K562 (cell line): ENCODE measurements at regions not wholly inside any gene's neighbourhood (a gene's known extent, or its start where the extent isn't known, plus 50 kb on each side); places are given as distances from the start of the nearest gene placed in this dataset.

ENCODE experiments used
- ATAC-seq: fragments of 200-7000 bp; cut with Tn5 transposase; 3 replicates; pipeline ENCODE4 v1.9.1; 2020; ENCODE audit warnings: moderate library complexity
- BruUV-seq: library from RNA; stranded (reverse); fragments of 400-500 nt; replicated peaks from 2 replicates; lab custom pipeline; 2021; lab: Mats Ljungman, UMichigan
- CTCF ChIA-PET: fragments of 300-600 bp; formaldehyde crosslinking; extraction: SDS; loops from one replicate; lab custom pipeline; 2021; ENCODE audit warnings: low intra/inter-chr PET ratio; lab: Yijun Ruan, JAX
- POLR2A ChIA-PET: fragments of 300-600, 350-650 bp; sonication (Branson Sonifier 250); formaldehyde crosslinking; extraction: SDS; loops from one replicate; lab custom pipeline; 2021; ENCODE audit warnings: antibody characterized with exemption, inconsistent platforms; lab: Yijun Ruan, JAX
- DNase-seq, 4 experiments: peaks; one replicate each; pipeline versions ENCODE4 v3.0.0 to v3.0.0-alpha.2; 2011 to 2018; ENCODE audit warnings: low spot score in 3 of 4, mixed read lengths in 3 of 4; ENCODE audit errors: extremely low read depth in 1 of 4
- FAIRE-seq: peaks from 2 replicates; lab custom pipeline; 2011; peaks lifted over from hg19 to GRCh38; lab: Jason Lieb, UNC
- H2AFZ ChIP-seq: 2 replicates; pipeline ENCODE4 v1.6.0; 2011; ENCODE audit warnings: low read depth, low read length, control low read depth, inconsistent platforms
- H3K27ac ChIP-seq: fragments of 200-600 bp; 3 replicates; pipeline ENCODE4 v1.8.0; 2011; ENCODE audit warnings: low read depth, mild to moderate bottlenecking, control low read depth, inconsistent platforms, low read length, moderate library complexity, mixed read lengths; ENCODE audit errors: extremely low read depth
- H3K27me3 ChIP-seq, 2 experiments: fragments of 300-600 bp in 1 of 2; 2 replicates in 1 of 2; 3 replicates in 1 of 2; pipeline versions ENCODE4 v1.6.0 to v1.8.0; 2011; ENCODE audit warnings: inconsistent platforms in 2 of 2, low read length in 2 of 2, mild to moderate bottlenecking in 1 of 2, mixed read lengths in 1 of 2, moderate library complexity in 1 of 2; ENCODE audit not compliant: control insufficient read depth in 2 of 2, insufficient read depth in 2 of 2
- H3K36me3 ChIP-seq: fragments of 300-600 bp; 3 replicates; pipeline ENCODE4 v1.8.0; 2011; ENCODE audit warnings: mild to moderate bottlenecking, low read length, inconsistent platforms; ENCODE audit not compliant: control insufficient read depth, insufficient read depth
- H3K4me1 ChIP-seq, 2 experiments: fragments of 200-600 bp in 1 of 2; replicated peaks in 1 of 2; 2 replicates in 1 of 2; 3 replicates in 1 of 2; pipeline versions ENCODE4 v1.5.1 to v1.8.0; 2011; ENCODE audit warnings: inconsistent platforms in 2 of 2, low read length in 2 of 2, mild to moderate bottlenecking in 1 of 2, mixed read lengths in 1 of 2, moderate library complexity in 1 of 2; ENCODE audit not compliant: control insufficient read depth in 2 of 2, insufficient read depth in 2 of 2
- H3K4me2 ChIP-seq: 2 replicates; pipeline ENCODE4 v1.6.1; 2011; ENCODE audit warnings: low read length, control low read depth, inconsistent platforms, mixed read lengths; ENCODE audit not compliant: insufficient read depth
- H3K4me3 ChIP-seq: fragments of 200-600 bp; sonication (generic), shearing (Covaris generic); 2 replicates; pipeline ENCODE4 v1.5.1; 2016; ENCODE audit warnings: control low read depth, inconsistent platforms
- H3K79me2 ChIP-seq: fragments of 200-600 bp; 3 replicates; pipeline ENCODE4 v1.8.0; 2011; ENCODE audit warnings: low read length, inconsistent platforms; ENCODE audit not compliant: control insufficient read depth, insufficient read depth
- H3K9ac ChIP-seq, 2 experiments: 2 replicates each; pipeline versions ENCODE4 v1.6.0 to v1.6.1; 2011; ENCODE audit warnings: low read depth in 2 of 2, low read length in 2 of 2, control low read depth in 1 of 2, inconsistent platforms in 1 of 2, mild to moderate bottlenecking in 1 of 2, mixed read lengths in 1 of 2; ENCODE audit not compliant: insufficient read depth in 1 of 2
- H3K9me1 ChIP-seq: one replicate; pipeline ENCODE4 v1.6.0; 2011; ENCODE audit warnings: inconsistent platforms, mild to moderate bottlenecking, low read length, moderate library complexity; ENCODE audit not compliant: control insufficient read depth, insufficient read depth
- H3K9me3 ChIP-seq: replicated peaks from 2 replicates; pipeline ENCODE4 v1.5.1; 2011; ENCODE audit warnings: low read depth, low read length, inconsistent platforms; ENCODE audit not compliant: control insufficient read depth, insufficient read depth
- H4K20me1 ChIP-seq: replicated peaks from 2 replicates; pipeline ENCODE4 v1.6.1; 2011; ENCODE audit warnings: low read length, inconsistent platforms, mixed read lengths; ENCODE audit not compliant: control insufficient read depth, insufficient read depth
- ARID2 ChIP-seq: fragments of 450-650 bp; IDR thresholded peaks from 2 replicates; pipeline ENCODE4 v1.6.1; 2017; ENCODE audit warnings: antibody characterized with exemption, mild to moderate bottlenecking
- CGGBP1 ChIP-seq: fragments of 250-450 bp; sonication (Bioruptor Pico); IDR thresholded peaks from 2 replicates; pipeline ENCODE4 v1.9.0; 2021; ENCODE audit warnings: mild to moderate bottlenecking
- CSDE1 ChIP-seq, 2 experiments: fragments of 450-650 bp; IDR thresholded peaks; 2 replicates each; pipeline ENCODE4 v1.6.1; 2016; ENCODE audit warnings: mild to moderate bottlenecking in 1 of 2
- E2F1 ChIP-seq: sonication (generic); formaldehyde crosslinking; IDR thresholded peaks from 2 replicates; pipeline ENCODE4 v1.8.1; 2023; ENCODE audit warnings: mild to moderate bottlenecking, missing genetic modification reagents, moderate library complexity
- KDM4B ChIP-seq, 2 experiments: fragments of 450-650 bp in 1 of 2; sonication (generic) in 1 of 2; IDR thresholded peaks; 2 replicates each; pipeline ENCODE4 v1.6.1; 2016 to 2017; ENCODE audit warnings: borderline replicate concordance in 2 of 2, antibody characterized with exemption in 1 of 2, low read depth in 1 of 2, mild to moderate bottlenecking in 1 of 2
- PYGO2 ChIP-seq: fragments of 450-650 bp; IDR thresholded peaks from 2 replicates; pipeline ENCODE4 v1.6.1; 2016; ENCODE audit warnings: mild to moderate bottlenecking, missing genetic modification characterization, moderate library complexity, missing compliant biosample characterization
- SMAD4 ChIP-seq: fragments of 250-450 bp; sonication (Bioruptor Pico); conservative IDR thresholded peaks from 2 replicates; pipeline ENCODE4 v1.8.0; 2021; ENCODE audit warnings: inconsistent platforms, mild to moderate bottlenecking, moderate library complexity
- TBL1XR1 ChIP-seq, 2 experiments: IDR thresholded peaks; 2 replicates each; pipeline ENCODE4 v1.6.1; 2012; ENCODE audit warnings: improper control_type of control experiment in 2 of 2, low read length in 2 of 2, mild to moderate bottlenecking in 1 of 2
- TCF7 ChIP-seq: sonication (generic); IDR thresholded peaks from 2 replicates; pipeline ENCODE4 v1.6.1; 2016; ENCODE audit warnings: antibody characterized with exemption, borderline replicate concordance
- TEAD1 ChIP-seq, 2 experiments: fragments of 450-650 bp in 1 of 2; sonication (generic) in 1 of 2; formaldehyde crosslinking; IDR thresholded peaks; 2 replicates each; pipeline versions ENCODE4 v1.4.0 to v1.8.0; 2020 to 2022; ENCODE audit warnings: mild to moderate bottlenecking in 2 of 2, missing genetic modification reagents in 1 of 2
- TSHZ1 ChIP-seq: fragments of 250-450 bp; sonication (Bioruptor Pico); IDR thresholded peaks from 2 replicates; pipeline ENCODE4 v1.4.0; 2020; ENCODE audit warnings: mild to moderate bottlenecking, moderate library complexity
- ZBTB12 ChIP-seq: fragments of 250-450 bp; sonication (Bioruptor Pico); IDR thresholded peaks from 2 replicates; pipeline ENCODE4 v1.4.0; 2020
- ZBTB9 ChIP-seq: fragments of 450-650 bp; formaldehyde crosslinking; IDR thresholded peaks from 2 replicates; pipeline ENCODE4 v1.4.0; 2020; ENCODE audit warnings: mild to moderate bottlenecking, moderate library complexity
- ZNF175 ChIP-seq: fragments of 200-800 bp; sonication (Bioruptor generic); IDR thresholded peaks from 2 replicates; pipeline ENCODE4 v1.6.1; 2016; ENCODE audit warnings: low read depth, mild to moderate bottlenecking, missing genetic modification characterization, missing compliant biosample characterization
- ZNF239 ChIP-seq: fragments of 250-450 bp; sonication (Bioruptor Pico); IDR thresholded peaks from 2 replicates; pipeline ENCODE4 v1.4.0; 2020; ENCODE audit warnings: mild to moderate bottlenecking
- ZNF766 ChIP-seq: fragments of 200-800 bp; sonication (Bioruptor generic); conservative IDR thresholded peaks from 2 replicates; pipeline ENCODE4 v1.6.1; 2016; ENCODE audit warnings: missing genetic modification characterization, missing compliant biosample characterization
- WGBS: fragments of 100-300 bp; shearing (Covaris generic); methylation state at CpG from one replicate; pipeline ENCODE4 v1.1.6; 2016; ENCODE audit warnings: low coverage, mixed read lengths; ENCODE audit not compliant: insufficient coverage; ENCODE audit errors: missing lambda C conversion rate; 5-methylcytosine and 5-hydroxymethylcytosine counted together
- in situ Hi-C: fragments of 300-500 bp; cut with MboI; formaldehyde crosslinking; loops from 4 replicates; pipeline ENCODE4 v1.15.0; 2018; ENCODE audit warnings: inconsistent platforms, mixed read lengths
- intact Hi-C: fragments of 100-400 bp; cut with micrococcal nuclease; formaldehyde crosslinking; loops from 2 replicates; pipeline ENCODE4 v1.14.2; 2022

GRCh38 chr19:28646629-28647028 is 566.3 kb downstream of the UQCRFS1 start:
- Histone ChIP-seq H3K9me1 (no peaks in the 10 kb centered on the region), H3K9ac (no peak overlapping the region), H3K36me3 (0 out of 3 replicates have a peak, but pooled peaks cover 3% of the 10 kb centered on the region), H4K20me1 (no peaks in the 10 kb centered on the region), H3K4me3 (no peak overlapping the region), H3K79me2 (no peaks in the 10 kb centered on the region), H3K4me2 (no peak overlapping the region), H3K27ac (no peak overlapping the region), H3K27me3 (no peaks in the 10 kb centered on the region), H3K4me1 (0 out of 5 replicates have a peak, but pooled peaks cover 0 to 2% of the 10 kb centered on the region in 2 experiments), H2AFZ (no peak overlapping the region), H3K9me3 (no peaks in the 10 kb centered on the region)
- peak; percentile 26 for FAIRE-seq
- no peak for ATAC-seq
- in situ Hi-C loops = no loop called here
- no peak for DNase-seq
- CTCF ChIA-PET = no interaction called here
- WGBS = 9% methylated on average over 6 of the region's 6 CpGs
- BruUV-seq = no TSS peak
- intact Hi-C loops = no loop called here
- POLR2A ChIA-PET = no interaction called here
- no peak for TF ChIP-seq E2F1
- TF ChIP-seq ZNF239 (CRISPR knock-in tag) = no peak
- no peak for TF ChIP-seq TBL1XR1 (IDR thresholded peaks at IDR 0.05; ENCODE audit: low read length in 2 of 2)
- no peak for TF ChIP-seq ZBTB9 (CRISPR knock-in tag)
- TF ChIP-seq ZNF766 (CRISPR knock-in tag) = peak; percentile 97
- TF ChIP-seq KDM4B (IDR thresholded peaks at IDR 0.05; ENCODE audit: borderline replicate concordance in 2 of 2, low read depth in 1 of 2) = no peak
- no peak for TF ChIP-seq CSDE1 (IDR thresholded peaks at IDR 0.05)
- TF ChIP-seq TCF7 = no peak
- TF ChIP-seq TSHZ1 (CRISPR knock-in tag) = no peak
- peak; percentile 88 for TF ChIP-seq ZNF175 (CRISPR knock-in tag)
- no peak for TF ChIP-seq SMAD4 (CRISPR knock-in tag)
- TF ChIP-seq PYGO2 (tag) = no peak
- no peak for TF ChIP-seq CGGBP1 (CRISPR knock-in tag)
- TF ChIP-seq TEAD1 (CRISPR knock-in tag; IDR thresholded peaks at IDR 0.05) = 0 out of 4 replicates have a peak, but pooled peaks of 1 of the 2 experiments have one; percentile 45
- TF ChIP-seq ZBTB12 (CRISPR knock-in tag) = peak; percentile 43; the same call in 1 of the 2 replicates
- no peak for TF ChIP-seq ARID2
